ENCODE measurements at regions not wholly inside any gene's neighbourhood (a gene's known extent, or its start where the extent isn't known, plus 50 kb on each side); places are given as distances from the start of the nearest gene placed in this dataset.

DNA sequence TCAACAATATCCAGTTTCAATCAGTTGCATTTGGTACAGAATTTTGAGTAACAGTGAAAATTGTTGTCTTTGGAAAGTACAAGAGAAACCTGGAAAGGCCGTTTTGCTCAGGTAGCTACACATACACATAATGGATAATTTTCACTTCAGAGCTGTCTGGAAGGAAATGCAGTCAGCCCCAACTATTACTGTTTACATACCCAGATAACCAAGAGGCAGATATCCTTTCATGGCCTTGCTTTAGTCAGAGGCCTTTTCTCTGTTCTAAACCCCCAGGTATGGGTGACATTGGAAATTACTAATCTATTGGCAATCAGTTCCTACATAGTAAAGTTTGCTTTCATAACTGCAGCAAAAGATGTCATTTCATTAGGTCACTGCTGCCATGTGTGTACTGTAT, 244.9 kb upstream of the EMCN start:
- H4K20me1 ChIP-seq (ENCODE audit: insufficient read depth, low read length) = no peaks in the 10 kb centered on the region
- TF ChIP-seq, protein P1, sequence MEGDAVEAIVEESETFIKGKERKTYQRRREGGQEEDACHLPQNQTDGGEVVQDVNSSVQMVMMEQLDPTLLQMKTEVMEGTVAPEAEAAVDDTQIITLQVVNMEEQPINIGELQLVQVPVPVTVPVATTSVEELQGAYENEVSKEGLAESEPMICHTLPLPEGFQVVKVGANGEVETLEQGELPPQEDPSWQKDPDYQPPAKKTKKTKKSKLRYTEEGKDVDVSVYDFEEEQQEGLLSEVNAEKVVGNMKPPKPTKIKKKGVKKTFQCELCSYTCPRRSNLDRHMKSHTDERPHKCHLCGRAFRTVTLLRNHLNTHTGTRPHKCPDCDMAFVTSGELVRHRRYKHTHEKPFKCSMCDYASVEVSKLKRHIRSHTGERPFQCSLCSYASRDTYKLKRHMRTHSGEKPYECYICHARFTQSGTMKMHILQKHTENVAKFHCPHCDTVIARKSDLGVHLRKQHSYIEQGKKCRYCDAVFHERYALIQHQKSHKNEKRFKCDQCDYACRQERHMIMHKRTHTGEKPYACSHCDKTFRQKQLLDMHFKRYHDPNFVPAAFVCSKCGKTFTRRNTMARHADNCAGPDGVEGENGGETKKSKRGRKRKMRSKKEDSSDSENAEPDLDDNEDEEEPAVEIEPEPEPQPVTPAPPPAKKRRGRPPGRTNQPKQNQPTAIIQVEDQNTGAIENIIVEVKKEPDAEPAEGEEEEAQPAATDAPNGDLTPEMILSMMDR (conservative IDR thresholded peaks at IDR 0.05; ENCODE audit: low read length) = no peak
- no TSS peak for BruUV-seq (replicated peaks)

DNA sequence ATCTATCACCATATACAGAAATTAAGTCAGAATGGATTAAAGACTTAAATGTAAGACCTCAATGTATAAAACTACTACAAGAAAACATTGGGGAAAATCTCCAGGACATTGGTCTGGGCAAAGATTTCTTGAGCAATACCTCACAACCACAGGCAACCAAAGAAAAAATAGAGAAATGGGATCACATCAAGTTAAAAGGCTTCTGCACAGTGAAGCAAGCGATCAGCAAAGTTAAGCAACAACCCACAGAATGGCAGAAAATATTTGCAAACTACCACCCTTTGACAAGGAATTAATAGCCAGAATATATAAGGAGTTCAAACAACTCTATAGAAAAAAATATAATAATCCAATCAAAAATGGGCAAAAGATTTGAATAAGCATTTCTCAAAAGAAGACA, 236.9 kb upstream of the EMCN start:
- no peaks in the 10 kb centered on the region for H3K79me2 ChIP-seq (ENCODE audit: insufficient read depth, low read depth, low read length)
- no peak overlapping the region for H2AFZ ChIP-seq (ENCODE audit: low read length)
- no peak overlapping the region for H3K4me2 ChIP-seq (ENCODE audit: low read length)
- no peaks in the 10 kb centered on the region for H3K9me2 ChIP-seq (ENCODE audit: insufficient read depth, low read length)
- no peaks in the 10 kb centered on the region for H3K4me1 ChIP-seq (ENCODE audit: insufficient read depth, low read length, poor library complexity, severe bottlenecking)
- TF ChIP-seq, protein P1 (conservative IDR thresholded peaks at IDR 0.05; ENCODE audit: low read length) = no peak
- TF ChIP-seq EZH2phosphoT487 (IDR thresholded peaks at IDR 0.05; ENCODE audit: borderline replicate concordance, low read depth, low read length) = no peak
- no peak overlapping the region for H3K27ac ChIP-seq (ENCODE audit: low read depth, low read length, poor library complexity, severe bottlenecking)
- POLR2A ChIA-PET = no interaction called here
- no TSS peak for BruUV-seq (replicated peaks)
- no peaks in the 10 kb centered on the region for H3K9me3 ChIP-seq (ENCODE audit: low read length)
- no peak overlapping the region for H3K4me3 ChIP-seq (ENCODE audit: low read depth, low read length, poor library complexity, severe bottlenecking)
- H4K20me1 ChIP-seq (ENCODE audit: insufficient read depth, low read length) = no peaks in the 10 kb centered on the region
- intact Hi-C loops (cut with micrococcal nuclease; ENCODE audit: unreplicated experiment) = no loop called here
- DNase-seq (ENCODE audit: low spot score) = no peak
- CTCF ChIA-PET (ENCODE audit: unreplicated experiment) = no interaction called here
- no peaks in the 10 kb centered on the region for H3K36me3 ChIP-seq (ENCODE audit: insufficient read depth, low read length)

More for the DNA sequence above, 244.9 kb upstream of the EMCN start:
- DNase-seq (ENCODE audit: low spot score) = no peak
- CTCF ChIA-PET (ENCODE audit: unreplicated experiment) = no interaction called here
- Histone ChIP-seq H3K4me3 (ENCODE audit: low read depth, low read length, poor library complexity, severe bottlenecking) (no peak overlapping the region), H3K36me3 (ENCODE audit: insufficient read depth, low read length) (no peaks in the 10 kb centered on the region), H3K4me2 (ENCODE audit: low read length) (no peak overlapping the region), H3K9me3 (ENCODE audit: low read length) (no peaks in the 10 kb centered on the region), H3K4me1 (ENCODE audit: insufficient read depth, low read length, poor library complexity, severe bottlenecking) (no peaks in the 10 kb centered on the region), H3K79me2 (ENCODE audit: insufficient read depth, low read depth, low read length) (no peaks in the 10 kb centered on the region), H2AFZ (ENCODE audit: low read length) (no peak overlapping the region), H3K9me2 (ENCODE audit: insufficient read depth, low read length) (no peaks in the 10 kb centered on the region), H3K27ac (ENCODE audit: low read depth, low read length, poor library complexity, severe bottlenecking) (no peak overlapping the region)
- intact Hi-C loops (cut with micrococcal nuclease; ENCODE audit: unreplicated experiment) = no loop called here
- POLR2A ChIA-PET = interaction anchor here (0.5 to 0.9 kb wide), 2 partner anchors 79 to 143 kb away, joined by 4 to 6 read pairs; no protein-coding TSS in a partner anchor

DNA sequence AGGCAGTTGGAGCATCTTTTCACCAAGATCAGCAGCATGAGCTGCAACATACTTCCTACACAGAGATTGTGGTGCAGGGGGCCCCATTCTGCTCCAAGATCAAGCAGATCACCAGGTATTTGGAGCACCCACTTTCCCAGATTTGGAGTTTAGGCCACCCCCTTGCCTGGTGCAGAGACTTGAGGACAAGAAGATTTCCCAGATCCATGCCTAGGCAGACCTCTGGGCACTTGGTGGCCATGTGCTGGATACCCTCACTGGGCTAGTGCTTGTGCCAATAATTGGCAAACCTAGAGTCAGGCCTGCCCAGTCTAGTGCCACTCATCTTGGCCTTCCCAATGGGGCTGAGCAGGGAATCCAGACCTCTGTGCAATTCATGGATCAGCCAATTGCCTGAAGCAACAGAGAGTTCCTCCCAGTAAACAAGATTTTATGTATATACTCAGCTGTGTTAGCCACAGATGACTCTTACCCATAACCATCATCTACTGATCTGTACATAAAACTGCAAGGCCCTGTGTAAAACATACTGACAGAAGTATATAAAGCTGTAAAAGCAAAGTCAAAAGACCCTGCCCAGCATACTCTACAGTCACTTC, 228.4 kb upstream of the EMCN start:
- no TSS peak for BruUV-seq (replicated peaks)
- no peak overlapping the region for H3K27ac ChIP-seq (ENCODE audit: low read depth, low read length, poor library complexity, severe bottlenecking)
- H3K9me3 ChIP-seq (ENCODE audit: low read length) = no peaks in the 10 kb centered on the region
- H2AFZ ChIP-seq (ENCODE audit: low read length) = no peak overlapping the region
- H3K4me3 ChIP-seq (ENCODE audit: low read depth, low read length, poor library complexity, severe bottlenecking) = no peak overlapping the region
- H3K79me2 ChIP-seq (ENCODE audit: insufficient read depth, low read depth, low read length) = no peaks in the 10 kb centered on the region
- POLR2A ChIA-PET = no interaction called here
- no peaks in the 10 kb centered on the region for H3K9me2 ChIP-seq (ENCODE audit: insufficient read depth, low read length)
- CTCF ChIA-PET (ENCODE audit: unreplicated experiment) = no interaction called here
- no peaks in the 10 kb centered on the region for H4K20me1 ChIP-seq (ENCODE audit: insufficient read depth, low read length)
- H3K4me2 ChIP-seq (ENCODE audit: low read length) = no peak overlapping the region
- no peak for DNase-seq (ENCODE audit: low spot score)
- intact Hi-C loops (cut with micrococcal nuclease; ENCODE audit: unreplicated experiment) = no loop called here
- no peak for TF ChIP-seq EZH2phosphoT487 (IDR thresholded peaks at IDR 0.05; ENCODE audit: borderline replicate concordance, low read depth, low read length)
- TF ChIP-seq, protein P1 (conservative IDR thresholded peaks at IDR 0.05; ENCODE audit: low read length) = no peak
- no peaks in the 10 kb centered on the region for H3K4me1 ChIP-seq (ENCODE audit: insufficient read depth, low read length, poor library complexity, severe bottlenecking)
- no peaks in the 10 kb centered on the region for H3K36me3 ChIP-seq (ENCODE audit: insufficient read depth, low read length)

Data from OCI-LY7 (cell line).